ENCODE measurements at regions not wholly inside any gene's neighbourhood (a gene's known extent, or its start where the extent isn't known, plus 50 kb on each side); places are given as distances from the start of the nearest gene placed in this dataset.

- ATAC-seq: no peak
- TF ChIP-seq SNAI2 (CRISPR knock-in tag; IDR thresholded peaks at IDR 0.05) (no peak), ZFP3 (CRISPR knock-in tag; IDR thresholded peaks at IDR 0.05) (no peak), ARNTL (CRISPR knock-in tag; IDR thresholded peaks at IDR 0.05; ENCODE audit: borderline replicate concordance, low read depth) (no peak), GLIS3 (CRISPR knock-in tag; IDR thresholded peaks at IDR 0.05) (no peak), RARB (CRISPR knock-in tag; IDR thresholded peaks at IDR 0.05) (no peak), BACH2 (CRISPR knock-in tag; IDR thresholded peaks at IDR 0.05; ENCODE audit: borderline replicate concordance) (no peak), ESRRG (CRISPR knock-in tag; IDR thresholded peaks at IDR 0.05) (no peak), TCF4 (CRISPR knock-in tag; IDR thresholded peaks at IDR 0.05; ENCODE audit: borderline replicate concordance) (no peak), ZFP30 (CRISPR knock-in tag; IDR thresholded peaks at IDR 0.05) (no peak), CREB5 (CRISPR knock-in tag; IDR thresholded peaks at IDR 0.05; ENCODE audit: low read depth) (no peak), PATZ1 (CRISPR knock-in tag; IDR thresholded peaks at IDR 0.05; ENCODE audit: borderline replicate concordance) (no peak), ZNF8 (CRISPR knock-in tag; IDR thresholded peaks at IDR 0.05) (no peak)
- TF ChIP-seq, protein P1, sequence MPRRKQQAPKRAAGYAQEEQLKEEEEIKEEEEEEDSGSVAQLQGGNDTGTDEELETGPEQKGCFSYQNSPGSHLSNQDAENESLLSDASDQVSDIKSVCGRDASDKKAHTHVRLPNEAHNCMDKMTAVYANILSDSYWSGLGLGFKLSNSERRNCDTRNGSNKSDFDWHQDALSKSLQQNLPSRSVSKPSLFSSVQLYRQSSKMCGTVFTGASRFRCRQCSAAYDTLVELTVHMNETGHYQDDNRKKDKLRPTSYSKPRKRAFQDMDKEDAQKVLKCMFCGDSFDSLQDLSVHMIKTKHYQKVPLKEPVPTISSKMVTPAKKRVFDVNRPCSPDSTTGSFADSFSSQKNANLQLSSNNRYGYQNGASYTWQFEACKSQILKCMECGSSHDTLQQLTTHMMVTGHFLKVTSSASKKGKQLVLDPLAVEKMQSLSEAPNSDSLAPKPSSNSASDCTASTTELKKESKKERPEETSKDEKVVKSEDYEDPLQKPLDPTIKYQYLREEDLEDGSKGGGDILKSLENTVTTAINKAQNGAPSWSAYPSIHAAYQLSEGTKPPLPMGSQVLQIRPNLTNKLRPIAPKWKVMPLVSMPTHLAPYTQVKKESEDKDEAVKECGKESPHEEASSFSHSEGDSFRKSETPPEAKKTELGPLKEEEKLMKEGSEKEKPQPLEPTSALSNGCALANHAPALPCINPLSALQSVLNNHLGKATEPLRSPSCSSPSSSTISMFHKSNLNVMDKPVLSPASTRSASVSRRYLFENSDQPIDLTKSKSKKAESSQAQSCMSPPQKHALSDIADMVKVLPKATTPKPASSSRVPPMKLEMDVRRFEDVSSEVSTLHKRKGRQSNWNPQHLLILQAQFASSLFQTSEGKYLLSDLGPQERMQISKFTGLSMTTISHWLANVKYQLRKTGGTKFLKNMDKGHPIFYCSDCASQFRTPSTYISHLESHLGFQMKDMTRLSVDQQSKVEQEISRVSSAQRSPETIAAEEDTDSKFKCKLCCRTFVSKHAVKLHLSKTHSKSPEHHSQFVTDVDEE (CRISPR knock-in tag; IDR thresholded peaks at IDR 0.05): no peak
Observed at GRCh38 chr6:74311431-74311830, 615.4 kb downstream of the CD109 start.

DNA sequence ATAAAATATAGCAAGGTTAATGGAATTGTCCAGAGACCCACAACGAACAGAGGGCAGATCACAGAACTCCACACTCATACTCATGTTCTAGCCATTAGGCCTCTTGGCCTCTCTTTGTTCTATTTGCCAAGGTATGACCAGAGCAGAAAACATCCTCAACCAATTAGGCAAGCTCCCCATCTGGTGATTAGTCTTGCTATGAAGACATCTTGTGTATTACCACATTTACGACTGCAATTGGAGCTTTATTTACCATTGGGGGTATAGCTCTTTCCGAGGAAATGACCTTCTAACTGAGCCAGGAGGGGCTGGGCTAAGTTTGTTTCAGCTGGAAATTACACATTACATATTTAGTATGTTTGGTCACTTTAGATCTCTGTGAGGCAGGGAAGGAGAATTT lies 593.9 kb downstream of the CD109 start:
- ATAC-seq: no peak
- TF ChIP-seq ZFP3 (CRISPR knock-in tag; IDR thresholded peaks at IDR 0.05) (no peak), ZNF565 (CRISPR knock-in tag; conservative IDR thresholded peaks at IDR 0.05; ENCODE audit: low read depth) (no peak), GLIS3 (CRISPR knock-in tag; IDR thresholded peaks at IDR 0.05) (no peak), TCF4 (CRISPR knock-in tag; IDR thresholded peaks at IDR 0.05; ENCODE audit: borderline replicate concordance) (no peak), OSR1 (CRISPR knock-in tag; IDR thresholded peaks at IDR 0.05) (no peak), RARB (CRISPR knock-in tag; IDR thresholded peaks at IDR 0.05) (no peak), ISL1 (CRISPR knock-in tag; IDR thresholded peaks at IDR 0.05) (no peak), ZNF70 (CRISPR knock-in tag; IDR thresholded peaks at IDR 0.05) (no peak), SNAI2 (CRISPR knock-in tag; IDR thresholded peaks at IDR 0.05) (no peak), CSDC2 (CRISPR knock-in tag; IDR thresholded peaks at IDR 0.05) (no peak), ARNTL (CRISPR knock-in tag; IDR thresholded peaks at IDR 0.05; ENCODE audit: borderline replicate concordance, low read depth) (no peak), PATZ1 (CRISPR knock-in tag; IDR thresholded peaks at IDR 0.05; ENCODE audit: borderline replicate concordance) (no peak), ZC3H10 (CRISPR knock-in tag; IDR thresholded peaks at IDR 0.05) (no peak), ZFP30 (CRISPR knock-in tag; IDR thresholded peaks at IDR 0.05) (no peak), POU6F1 (CRISPR knock-in tag; IDR thresholded peaks at IDR 0.05; ENCODE audit: borderline replicate concordance, low read depth) (no peak), ESRRG (CRISPR knock-in tag; IDR thresholded peaks at IDR 0.05) (no peak)

GRCh38 chr6:74287932-74288331 lies 591.9 kb downstream of the CD109 start:
- no peak for ATAC-seq
- TF ChIP-seq GLIS3 (CRISPR knock-in tag; IDR thresholded peaks at IDR 0.05): no peak
- TF ChIP-seq ISL1 (CRISPR knock-in tag; IDR thresholded peaks at IDR 0.05): no peak
- TF ChIP-seq PATZ1 (CRISPR knock-in tag; IDR thresholded peaks at IDR 0.05; ENCODE audit: borderline replicate concordance): no peak
- no peak for TF ChIP-seq RARB (CRISPR knock-in tag; IDR thresholded peaks at IDR 0.05)
- TF ChIP-seq CSRNP3 (CRISPR knock-in tag; IDR thresholded peaks at IDR 0.05): no peak
- TF ChIP-seq ZNF565 (CRISPR knock-in tag; conservative IDR thresholded peaks at IDR 0.05; ENCODE audit: low read depth): no peak
- no peak for TF ChIP-seq ARNTL (CRISPR knock-in tag; IDR thresholded peaks at IDR 0.05; ENCODE audit: borderline replicate concordance, low read depth)
- no peak for TF ChIP-seq TOX (CRISPR knock-in tag; IDR thresholded peaks at IDR 0.05; ENCODE audit: borderline replicate concordance)
- no peak for TF ChIP-seq CSDC2 (CRISPR knock-in tag; IDR thresholded peaks at IDR 0.05)
- TF ChIP-seq OSR1 (CRISPR knock-in tag; IDR thresholded peaks at IDR 0.05): no peak
- no peak for TF ChIP-seq POU6F1 (CRISPR knock-in tag; IDR thresholded peaks at IDR 0.05; ENCODE audit: borderline replicate concordance, low read depth)

All from SK-N-SH treated with all-trans-retinoic acid at 6 μM for 48 hours (cell line).